Endodermal cell (in vitro differentiated cells): ENCODE measurements at regions not wholly inside any gene's neighbourhood (a gene's known extent, or its start where the extent isn't known, plus 50 kb on each side); places are given as distances from the start of the nearest gene placed in this dataset.

Experiments
- DNase-seq: peaks from one replicate; pipeline ENCODE4 v3.0.0-alpha.2; 2017
- H3K27ac ChIP-seq: 2 replicates; pipeline ENCODE4 v1.5.1; 2013; ENCODE audit warnings: mild to moderate bottlenecking, low read depth, low read length, moderate library complexity
- H3K27me3 ChIP-seq: 2 replicates; pipeline ENCODE4 v1.6.1; 2013; ENCODE audit warnings: mild to moderate bottlenecking, low read length, moderate library complexity; ENCODE audit not compliant: insufficient read depth, control insufficient read depth, poor library complexity, severe bottlenecking
- H3K36me3 ChIP-seq: 2 replicates; pipeline ENCODE4 v1.7.0; 2013; ENCODE audit warnings: mild to moderate bottlenecking, low read length, moderate library complexity; ENCODE audit not compliant: control insufficient read depth, insufficient read depth
- H3K4me1 ChIP-seq: one replicate; pipeline ENCODE4 v1.7.0; 2013; ENCODE audit warnings: low read length; ENCODE audit not compliant: control insufficient read depth, insufficient read depth
- H3K4me3 ChIP-seq: 2 replicates; pipeline ENCODE4 v1.5.1; 2013; ENCODE audit warnings: mild to moderate bottlenecking, low read length, moderate library complexity
- H3K9ac ChIP-seq: 2 replicates; pipeline ENCODE4 v1.6.1; 2013; ENCODE audit warnings: mild to moderate bottlenecking, low read length, moderate library complexity; ENCODE audit not compliant: poor library complexity, severe bottlenecking; ENCODE audit errors: extremely low read depth
- H3K9me3 ChIP-seq: 2 replicates; pipeline ENCODE4 v1.6.1; 2013; ENCODE audit warnings: mild to moderate bottlenecking, low read length, moderate library complexity; ENCODE audit not compliant: control insufficient read depth
- H3K27ac Mint-ChIP-seq: 2 replicates; pipeline ENCODE4 v1.8.0; 2020; ENCODE audit warnings: mixed read lengths
- H3K27me3 Mint-ChIP-seq: 2 replicates; pipeline ENCODE4 v1.8.0; 2021; ENCODE audit warnings: mild to moderate bottlenecking, mixed read lengths; ENCODE audit not compliant: insufficient read depth
- H3K36me3 Mint-ChIP-seq: 2 replicates; pipeline ENCODE4 v1.8.0; 2020; ENCODE audit warnings: low read depth, mixed read lengths
- H3K4me1 Mint-ChIP-seq: 2 replicates; pipeline ENCODE4 v1.8.0; 2020; ENCODE audit warnings: mixed read lengths
- H3K4me3 Mint-ChIP-seq: 2 replicates; pipeline ENCODE4 v1.8.0; 2020; ENCODE audit warnings: mild to moderate bottlenecking, moderate library complexity, mixed read lengths
- H3K9me3 Mint-ChIP-seq: 2 replicates; pipeline ENCODE4 v1.8.0; 2020; ENCODE audit warnings: mild to moderate bottlenecking, mixed read lengths
- WGBS, 2 experiments: methylation state at CpG; one replicate each; pipeline versions ENCODE4 v1.1.5 to v1.1.7; 2013; ENCODE audit warnings: missing lambda C conversion rate in 2 of 2, mixed read lengths in 1 of 2; ENCODE audit not compliant: insufficient coverage in 1 of 2, insufficient read length in 1 of 2; 5-methylcytosine and 5-hydroxymethylcytosine counted together
- TF ChIP-seq, protein P1 (sequence below): fragments of 200-600 bp; sonication (generic); conservative IDR thresholded peaks from 2 replicates; pipeline ENCODE4 v1.5.0; 2021; ENCODE audit warnings: antibody characterized with exemption, mild to moderate bottlenecking

DNA sequence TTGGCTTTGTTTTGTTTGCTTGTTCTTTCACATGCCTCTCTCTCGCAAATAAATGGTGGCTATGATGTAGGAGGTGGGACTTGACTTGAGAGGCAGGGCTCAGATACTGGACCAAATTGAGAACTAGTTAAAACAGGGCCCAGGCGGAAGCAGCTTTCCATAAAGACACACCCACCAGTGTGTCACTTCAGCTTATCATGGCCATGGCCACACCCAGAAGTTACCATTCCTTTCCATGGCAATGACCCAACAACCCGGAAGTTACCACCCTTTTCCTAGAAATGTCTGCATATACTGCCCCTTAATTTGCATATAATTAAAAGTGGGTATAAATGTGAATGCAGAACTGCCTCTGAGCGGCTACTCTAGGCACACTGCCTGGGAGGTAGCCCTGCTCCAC, 62.6 kb upstream of the CNTN4 start:
- Histone ChIP-seq H3K4me3 (no peak overlapping the region), H3K9ac (no peak overlapping the region), H3K9me3 (peaks cover 7% of the 10 kb centered on the region), H3K27me3 (no peaks in the 10 kb centered on the region), H3K27ac (no peak overlapping the region), H3K36me3 (no peaks in the 10 kb centered on the region), H3K4me1 (no peaks in the 10 kb centered on the region)
- Mint-ChIP-seq H3K4me3 (no peak overlapping the region), H3K36me3 (no peaks in the 10 kb centered on the region), H3K27me3 (peaks cover 3% of the 10 kb centered on the region), H3K4me1 (no peaks in the 10 kb centered on the region), H3K9me3 (no peaks in the 10 kb centered on the region), H3K27ac (no peak overlapping the region)
- TF ChIP-seq, protein P1, sequence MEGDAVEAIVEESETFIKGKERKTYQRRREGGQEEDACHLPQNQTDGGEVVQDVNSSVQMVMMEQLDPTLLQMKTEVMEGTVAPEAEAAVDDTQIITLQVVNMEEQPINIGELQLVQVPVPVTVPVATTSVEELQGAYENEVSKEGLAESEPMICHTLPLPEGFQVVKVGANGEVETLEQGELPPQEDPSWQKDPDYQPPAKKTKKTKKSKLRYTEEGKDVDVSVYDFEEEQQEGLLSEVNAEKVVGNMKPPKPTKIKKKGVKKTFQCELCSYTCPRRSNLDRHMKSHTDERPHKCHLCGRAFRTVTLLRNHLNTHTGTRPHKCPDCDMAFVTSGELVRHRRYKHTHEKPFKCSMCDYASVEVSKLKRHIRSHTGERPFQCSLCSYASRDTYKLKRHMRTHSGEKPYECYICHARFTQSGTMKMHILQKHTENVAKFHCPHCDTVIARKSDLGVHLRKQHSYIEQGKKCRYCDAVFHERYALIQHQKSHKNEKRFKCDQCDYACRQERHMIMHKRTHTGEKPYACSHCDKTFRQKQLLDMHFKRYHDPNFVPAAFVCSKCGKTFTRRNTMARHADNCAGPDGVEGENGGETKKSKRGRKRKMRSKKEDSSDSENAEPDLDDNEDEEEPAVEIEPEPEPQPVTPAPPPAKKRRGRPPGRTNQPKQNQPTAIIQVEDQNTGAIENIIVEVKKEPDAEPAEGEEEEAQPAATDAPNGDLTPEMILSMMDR, result no peak
- DNase-seq, result no peak
- 85% methylated on average over 4 of the region's 4 CpGs; no CpG with 5 or more reads in 1 of the 2 experiments for WGBS, 2 experiments

DNA sequence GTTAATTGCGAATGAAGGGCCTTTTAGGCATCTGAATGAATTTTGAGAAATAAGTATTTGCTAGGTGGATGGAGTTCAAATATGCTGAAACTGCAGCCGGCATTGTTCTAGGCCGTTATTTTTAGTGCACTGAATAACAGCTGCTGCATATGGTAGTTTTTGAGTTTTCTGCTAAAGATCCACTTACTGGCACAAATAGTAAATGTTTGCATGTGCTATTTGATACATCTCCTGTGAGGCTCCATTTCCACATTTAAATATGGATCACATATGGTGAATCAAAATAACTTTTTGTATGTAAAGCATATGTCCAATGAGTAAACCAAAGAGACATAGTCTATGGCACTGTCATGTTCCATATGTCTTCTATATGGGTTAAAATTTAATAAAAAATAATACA, 56.7 kb upstream of the CNTN4 start:
- DNase-seq, result no peak
- TF ChIP-seq, protein P1, result no peak
- Histone ChIP-seq H3K36me3 (no peaks in the 10 kb centered on the region), H3K27ac (no peak overlapping the region), H3K4me1 (no peaks in the 10 kb centered on the region), H3K4me3 (no peak overlapping the region), H3K27me3 (no peaks in the 10 kb centered on the region), H3K9me3 (peaks cover 5% of the 10 kb centered on the region), H3K9ac (no peak overlapping the region)
- no peak overlapping the region for H3K27ac Mint-ChIP-seq
- H3K27me3 Mint-ChIP-seq, result no peaks in the 10 kb centered on the region
- H3K9me3 Mint-ChIP-seq, result no peaks in the 10 kb centered on the region
- no peaks in the 10 kb centered on the region for H3K36me3 Mint-ChIP-seq
- H3K4me3 Mint-ChIP-seq, result no peak overlapping the region
- whole genome bisulfite sequencing, 2 experiments, result 84 to 93% methylated on average over 2 to 3 of the region's 3 CpGs
- no peaks in the 10 kb centered on the region for H3K4me1 Mint-ChIP-seq
